Adipocyte (in vitro differentiated cells): ENCODE measurements at regions not wholly inside any gene's neighbourhood (a gene's known extent, or its start where the extent isn't known, plus 50 kb on each side); places are given as distances from the start of the nearest gene placed in this dataset.

Source experiments
- DNase-seq: peaks from one replicate; pipeline ENCODE4 v3.0.0-alpha.2; 2015; ENCODE audit warnings: low read depth
- H3K27me3 ChIP-seq: replicated peaks from 2 replicates; pipeline ENCODE4 v1.7.0; 2013; ENCODE audit warnings: mild to moderate bottlenecking, low read length, moderate library complexity; ENCODE audit not compliant: control insufficient read depth, insufficient read depth
- H3K36me3 ChIP-seq: 2 replicates; pipeline ENCODE4 v1.7.0; 2013; ENCODE audit warnings: low read length, mild to moderate bottlenecking, moderate library complexity; ENCODE audit not compliant: control insufficient read depth, insufficient read depth, severe bottlenecking
- H3K4me1 ChIP-seq: 2 replicates; pipeline ENCODE4 v1.7.0; 2013; ENCODE audit warnings: mild to moderate bottlenecking, low read length, moderate library complexity; ENCODE audit not compliant: control insufficient read depth, insufficient read depth
- H3K4me3 ChIP-seq: 2 replicates; pipeline ENCODE4 v1.7.0; 2013; ENCODE audit warnings: mild to moderate bottlenecking, low read length, moderate library complexity
- H3K9ac ChIP-seq: 2 replicates; pipeline ENCODE4 v1.7.0; 2013; ENCODE audit warnings: mild to moderate bottlenecking, low read length, moderate library complexity
- H3K9me3 ChIP-seq: 2 replicates; pipeline ENCODE4 v1.7.0; 2013; ENCODE audit warnings: mild to moderate bottlenecking, low read length, moderate library complexity; ENCODE audit not compliant: control insufficient read depth

DNA sequence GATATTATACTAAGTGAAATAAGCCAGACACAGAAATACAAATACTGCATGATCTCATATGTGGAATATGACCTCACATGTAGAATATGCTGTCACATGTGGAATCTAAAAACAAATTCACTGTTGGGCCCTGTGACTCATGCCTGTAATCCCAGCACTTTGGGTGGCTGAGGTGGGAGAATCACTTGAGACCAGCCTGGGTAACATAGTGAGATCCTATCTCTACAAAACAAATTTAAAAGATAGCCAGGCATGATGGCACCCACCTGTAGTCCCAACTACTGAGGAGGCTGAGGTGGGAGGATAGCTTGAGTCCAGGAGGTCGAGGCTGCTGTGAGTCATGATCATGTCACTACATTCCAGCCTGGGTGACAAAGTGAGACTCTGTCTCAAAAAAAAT lies 160.3 kb downstream of the PTEN start:
- Histone ChIP-seq H3K9ac (no peak overlapping the region), H3K4me3 (no peak overlapping the region), H3K9me3 (no peaks in the 10 kb centered on the region), H3K36me3 (no peaks in the 10 kb centered on the region), H3K27me3 (no peaks in the 10 kb centered on the region), H3K4me1 (peaks cover 5% of the 10 kb centered on the region)
- no peak for DNase-seq

DNA sequence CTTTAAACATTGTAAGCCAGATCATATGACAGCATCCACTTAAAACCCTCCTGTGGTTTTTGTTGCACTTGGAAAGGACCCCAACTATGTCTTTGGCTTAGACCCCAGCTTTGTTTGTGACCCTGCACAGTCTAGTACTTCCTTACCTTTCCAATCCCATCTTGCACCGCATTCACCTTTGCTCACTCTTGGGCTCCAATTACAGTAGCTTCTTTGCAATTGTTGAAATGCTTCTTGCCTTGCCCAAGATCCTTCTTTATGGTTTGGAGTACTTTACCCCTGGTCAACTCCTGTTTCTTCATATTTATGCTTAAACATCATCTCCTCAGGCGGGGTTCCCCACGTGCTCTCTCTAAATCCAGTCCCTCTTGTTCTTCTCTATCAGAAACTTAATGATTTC lies 162.6 kb downstream of the PTEN start:
- Histone ChIP-seq H3K4me1 (peaks cover 5% of the 10 kb centered on the region), H3K27me3 (no peaks in the 10 kb centered on the region), H3K4me3 (no peak overlapping the region), H3K9ac (no peak overlapping the region), H3K9me3 (no peaks in the 10 kb centered on the region), H3K36me3 (no peaks in the 10 kb centered on the region)
- DNase-seq: no peak

DNA sequence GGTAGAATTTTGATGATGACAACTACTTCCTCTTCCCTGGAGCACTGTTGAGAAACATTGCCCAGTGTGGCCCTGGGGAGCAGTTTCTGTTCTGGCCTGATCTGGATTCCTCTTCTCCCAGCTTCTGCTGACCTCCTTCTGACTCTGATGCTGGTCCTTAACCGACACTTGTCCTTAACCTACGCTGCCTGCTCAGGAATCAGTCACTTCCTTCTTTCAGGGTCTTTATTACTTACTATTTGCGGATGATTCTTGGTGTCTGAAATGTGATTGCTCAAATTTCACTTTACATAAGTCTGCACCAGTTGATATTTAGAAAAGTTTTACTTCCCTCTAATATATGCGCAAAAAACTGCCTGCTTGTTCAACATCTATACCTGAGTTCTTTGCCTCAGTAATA lies 164.1 kb downstream of the PTEN start:
- DNase-seq: peak; percentile 4
- Histone ChIP-seq H3K9me3 (no peaks in the 10 kb centered on the region), H3K4me1 (peaks cover 9% of the 10 kb centered on the region), H3K36me3 (no peaks in the 10 kb centered on the region), H3K9ac (no peak overlapping the region), H3K4me3 (no peak overlapping the region), H3K27me3 (no peaks in the 10 kb centered on the region)

DNA sequence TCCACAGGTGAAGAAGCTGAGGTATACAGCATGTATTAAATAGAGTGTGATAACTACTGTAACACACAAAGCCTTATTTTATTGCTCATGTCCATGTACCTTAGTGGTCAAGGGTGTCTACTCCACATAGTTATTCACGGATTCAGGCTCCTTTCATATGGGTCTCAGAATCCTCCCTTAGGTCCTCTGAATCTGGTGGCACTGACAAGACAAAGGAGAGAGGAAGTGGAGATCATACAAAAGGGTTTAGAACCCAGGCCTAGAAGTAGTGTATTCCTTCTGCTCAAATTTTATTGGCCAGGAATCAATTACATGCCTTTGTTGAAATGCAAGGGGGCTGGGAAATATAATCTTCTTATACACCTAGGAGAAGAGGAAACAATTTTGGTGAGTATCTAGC lies 164.6 kb downstream of the PTEN start:
- Histone ChIP-seq H3K36me3 (no peaks in the 10 kb centered on the region), H3K4me1 (peaks cover 14% of the 10 kb centered on the region), H3K27me3 (no peaks in the 10 kb centered on the region), H3K9ac (no peak overlapping the region), H3K9me3 (no peaks in the 10 kb centered on the region), H3K4me3 (no peak overlapping the region)
- DNase-seq: no peak

DNA sequence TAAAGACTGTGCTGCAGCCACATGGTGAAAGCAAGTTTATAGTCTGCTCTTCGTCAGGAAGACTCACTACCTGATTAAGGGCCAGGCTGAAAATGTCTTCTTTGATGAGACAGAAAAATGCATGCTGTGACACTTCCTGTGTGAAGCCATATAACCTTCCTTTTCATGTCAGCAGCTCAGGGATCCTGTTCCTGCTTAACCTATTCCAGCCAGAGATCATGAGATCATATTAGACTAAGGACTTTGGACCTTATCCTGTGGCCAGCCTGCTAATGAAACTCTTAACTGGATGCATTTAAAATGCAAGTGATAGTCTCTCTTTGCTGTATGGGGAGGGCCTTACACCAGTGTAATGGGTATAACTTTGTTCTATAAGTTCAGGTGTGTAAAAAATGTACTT lies 165.2 kb downstream of the PTEN start:
- peaks cover 15% of the 10 kb centered on the region for H3K4me1 ChIP-seq
- H3K36me3 ChIP-seq: no peaks in the 10 kb centered on the region
- no peak for DNase-seq
- H3K9me3 ChIP-seq: no peaks in the 10 kb centered on the region
- no peaks in the 10 kb centered on the region for H3K27me3 ChIP-seq
- no peak overlapping the region for H3K9ac ChIP-seq
- no peak overlapping the region for H3K4me3 ChIP-seq

DNA sequence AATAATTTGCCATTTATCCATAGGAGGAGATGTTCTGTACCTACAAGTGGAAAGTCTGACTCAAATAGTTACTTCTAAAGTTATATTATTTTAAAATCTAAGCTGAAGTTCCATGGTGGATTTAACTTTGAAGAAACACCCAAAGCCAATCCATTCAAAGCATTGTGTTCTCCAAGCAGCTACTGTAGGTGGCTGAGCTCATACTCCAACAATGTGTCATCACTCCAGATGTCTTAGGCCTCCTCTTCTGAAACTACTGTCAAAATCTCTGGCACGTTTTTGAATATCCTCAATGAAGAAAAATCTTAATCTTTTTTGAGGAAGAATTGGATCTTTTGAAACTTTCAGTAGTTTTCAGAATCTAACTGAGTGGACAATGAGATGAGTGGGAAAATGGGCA lies 169.1 kb downstream of the PTEN start:
- Histone ChIP-seq H3K9ac (no peak overlapping the region), H3K27me3 (no peaks in the 10 kb centered on the region), H3K36me3 (no peaks in the 10 kb centered on the region), H3K4me1 (peaks cover 10% of the 10 kb centered on the region), H3K9me3 (no peaks in the 10 kb centered on the region), H3K4me3 (no peak overlapping the region)
- DNase-seq: peak; percentile 78

DNA sequence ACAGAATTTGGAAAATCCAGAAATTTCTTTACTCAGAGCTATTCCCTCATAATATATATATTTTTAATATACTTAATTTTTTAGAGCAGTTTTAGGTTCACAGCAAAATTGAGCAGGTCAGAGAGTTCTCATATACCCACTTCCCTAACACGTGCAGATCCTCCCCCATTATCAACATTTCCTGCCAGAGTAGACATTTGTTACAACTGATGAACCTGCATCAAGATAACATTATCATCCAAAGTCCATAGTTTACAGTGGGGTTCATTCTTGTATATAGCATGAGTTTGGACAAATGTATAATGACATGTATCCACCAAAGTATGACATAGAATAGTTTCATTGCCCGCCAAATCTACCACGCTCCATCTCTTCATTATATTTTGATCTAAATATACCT lies 170.0 kb downstream of the PTEN start:
- Histone ChIP-seq H3K4me3 (no peak overlapping the region), H3K4me1 (peaks cover 10% of the 10 kb centered on the region), H3K9ac (no peak overlapping the region), H3K36me3 (no peaks in the 10 kb centered on the region), H3K27me3 (no peaks in the 10 kb centered on the region), H3K9me3 (no peaks in the 10 kb centered on the region)
- DNase-seq: no peak

DNA sequence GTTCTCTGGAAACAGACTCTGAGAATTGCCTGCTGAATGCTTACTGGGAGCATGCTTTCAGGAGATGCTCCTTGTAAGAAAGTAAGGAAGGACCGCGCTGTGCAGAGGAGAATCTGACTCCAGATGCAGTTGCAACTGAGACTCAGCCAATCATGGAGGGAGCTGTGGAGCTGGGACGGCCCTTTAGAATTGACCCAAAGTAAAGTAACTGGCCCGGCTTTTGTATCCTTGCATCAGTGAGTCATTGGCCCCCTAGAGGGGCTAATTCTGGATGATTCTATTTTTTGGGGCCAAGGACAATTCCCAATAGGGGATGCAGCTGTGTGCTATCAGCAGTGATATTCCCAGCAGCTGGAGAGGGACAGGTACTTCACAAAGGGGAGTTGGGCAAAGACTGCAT lies 170.4 kb downstream of the PTEN start:
- Histone ChIP-seq H3K9me3 (no peaks in the 10 kb centered on the region), H3K9ac (no peak overlapping the region), H3K4me1 (peaks cover 10% of the 10 kb centered on the region), H3K4me3 (no peak overlapping the region), H3K27me3 (no peaks in the 10 kb centered on the region), H3K36me3 (no peaks in the 10 kb centered on the region)
- DNase-seq: no peak

DNA sequence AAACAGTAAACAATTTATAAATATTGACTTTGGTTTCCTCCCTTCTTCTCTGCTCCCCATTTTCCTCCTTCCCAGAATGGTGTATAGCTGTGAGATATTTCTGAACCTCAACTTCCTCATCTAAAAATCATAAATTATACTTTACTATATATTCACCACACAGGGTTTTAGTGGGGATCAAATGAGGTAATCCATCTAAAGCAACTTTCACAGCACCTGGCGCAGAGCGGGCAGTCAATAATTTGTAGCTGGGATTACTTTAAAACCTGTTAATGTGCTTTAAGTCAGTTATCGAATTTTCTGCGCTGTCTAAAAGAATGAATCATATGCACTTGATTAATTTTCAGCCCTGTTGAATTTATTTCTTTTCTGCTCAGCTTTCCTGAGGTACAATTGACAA lies 172.7 kb downstream of the PTEN start:
- H3K36me3 ChIP-seq: no peaks in the 10 kb centered on the region
- no peaks in the 10 kb centered on the region for H3K9me3 ChIP-seq
- H3K4me1 ChIP-seq: peaks cover 20% of the 10 kb centered on the region
- no peak overlapping the region for H3K4me3 ChIP-seq
- H3K9ac ChIP-seq: no peak overlapping the region
- no peaks in the 10 kb centered on the region for H3K27me3 ChIP-seq
- DNase-seq: no peak

DNA sequence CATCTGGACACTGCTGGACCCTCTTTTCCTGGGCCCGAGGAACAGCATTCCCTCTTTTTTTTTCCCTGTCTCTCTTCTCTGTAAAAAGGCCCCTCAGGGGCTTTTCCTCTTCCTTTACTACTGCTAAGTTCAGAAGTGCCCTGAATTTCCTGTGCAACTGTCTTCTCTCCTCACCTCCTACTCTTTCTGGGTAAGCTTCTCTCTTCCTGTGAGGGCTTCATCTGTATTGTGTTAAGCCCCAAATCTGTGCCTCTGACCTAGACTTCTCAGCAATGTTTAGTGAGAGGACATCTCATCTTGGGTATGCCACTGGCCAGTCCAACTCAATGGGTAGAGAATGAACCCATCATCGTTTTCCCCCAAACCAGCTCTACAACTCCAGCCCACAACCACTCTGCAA lies 174.2 kb downstream of the PTEN start:
- peaks cover 29% of the 10 kb centered on the region for H3K4me1 ChIP-seq
- H3K4me3 ChIP-seq: no peak overlapping the region
- H3K9me3 ChIP-seq: no peaks in the 10 kb centered on the region
- no peaks in the 10 kb centered on the region for H3K36me3 ChIP-seq
- H3K27me3 ChIP-seq: no peaks in the 10 kb centered on the region
- DNase-seq: peak; percentile 3
- H3K9ac ChIP-seq: no peak overlapping the region

DNA sequence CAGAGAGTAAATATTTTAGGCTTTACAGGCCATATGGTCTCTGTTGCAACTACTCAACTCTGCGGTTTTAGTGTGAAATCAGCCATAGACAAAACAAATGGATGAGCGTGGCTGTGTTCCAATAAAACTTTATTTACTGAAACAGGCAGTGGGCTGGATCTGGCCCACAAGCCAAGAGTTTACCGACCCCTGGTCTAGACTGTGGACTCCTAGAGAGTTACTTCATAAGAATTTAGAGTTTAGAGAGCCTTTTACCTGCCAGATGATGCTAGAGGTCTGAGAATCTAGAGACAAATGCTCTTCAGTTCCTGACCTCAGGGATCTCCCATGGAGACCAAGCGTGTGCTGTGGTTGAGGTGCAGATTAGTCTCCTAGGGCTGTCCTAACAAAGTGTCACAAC lies 174.8 kb downstream of the PTEN start:
- H3K9me3 ChIP-seq: no peaks in the 10 kb centered on the region
- H3K9ac ChIP-seq: no peak overlapping the region
- H3K4me3 ChIP-seq: no peak overlapping the region
- peaks cover 30% of the 10 kb centered on the region for H3K4me1 ChIP-seq
- no peaks in the 10 kb centered on the region for H3K36me3 ChIP-seq
- peak; percentile 83 for DNase-seq
- no peaks in the 10 kb centered on the region for H3K27me3 ChIP-seq

DNA sequence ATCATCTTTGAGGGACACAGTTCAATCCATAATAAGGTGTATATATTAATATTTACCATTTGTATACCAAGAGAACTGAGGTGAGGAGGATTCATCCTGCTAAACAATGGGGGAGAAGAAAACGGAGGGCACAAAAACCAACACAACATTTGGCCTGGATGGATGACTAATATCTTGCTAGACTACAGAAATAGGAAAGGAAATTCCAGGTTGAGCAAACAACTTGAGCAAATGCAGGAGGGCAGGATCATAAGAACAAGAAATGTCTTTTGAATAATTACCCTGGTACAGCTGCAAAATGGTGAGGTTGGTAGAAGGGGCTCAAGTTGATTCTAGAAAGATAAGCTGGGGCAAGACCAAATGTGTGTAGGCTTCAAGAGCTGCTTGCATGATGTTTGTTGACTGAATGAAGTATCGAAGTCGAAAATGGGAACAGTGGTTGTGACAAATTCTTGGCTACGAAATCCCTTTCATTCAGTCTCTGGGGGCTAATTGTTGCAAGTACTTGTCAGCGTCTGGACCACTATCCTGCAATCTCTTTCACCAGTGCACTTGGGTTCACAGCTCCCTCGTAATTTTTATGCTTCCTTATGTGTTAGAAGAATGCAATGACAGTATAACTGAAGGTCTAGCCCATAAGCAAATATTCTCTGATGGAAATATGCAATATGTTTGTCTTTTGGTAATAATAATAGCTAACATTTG lies 176.2 kb downstream of the PTEN start:
- Histone ChIP-seq H3K36me3 (no peaks in the 10 kb centered on the region), H3K9me3 (no peaks in the 10 kb centered on the region), H3K4me1 (peaks cover 32% of the 10 kb centered on the region), H3K9ac (no peak overlapping the region), H3K4me3 (no peak overlapping the region), H3K27me3 (no peaks in the 10 kb centered on the region)
- DNase-seq: peak; percentile 42
